MM.1S (cell line): ENCODE measurements at regions not wholly inside any gene's neighbourhood (a gene's known extent, or its start where the extent isn't known, plus 50 kb on each side); places are given as distances from the start of the nearest gene placed in this dataset.

Source experiments
- DNase-seq: peaks from one replicate; pipeline ENCODE4 v3.0.0-alpha.2; 2015
- H2AFZ ChIP-seq: fragments of 300-600 bp; sonication (generic); 2 replicates; pipeline ENCODE4 v1.6.0; 2016; ENCODE audit warnings: antibody characterized with exemption, low read length
- H3F3A ChIP-seq: fragments of 300-600 bp; sonication (generic); 2 replicates; pipeline ENCODE4 v1.6.1; 2016; ENCODE audit warnings: mild to moderate bottlenecking, antibody characterized with exemption, low read length, moderate library complexity, mixed read lengths; ENCODE audit not compliant: insufficient read depth
- H3K27ac ChIP-seq: fragments of 300-600 bp; sonication (generic); 2 replicates; pipeline ENCODE4 v1.5.1; 2016; ENCODE audit warnings: mild to moderate bottlenecking, low read length
- H3K27me3 ChIP-seq: fragments of 300-600 bp; sonication (generic); replicated peaks from 2 replicates; pipeline ENCODE4 v1.6.0; 2016; ENCODE audit warnings: low read length; ENCODE audit not compliant: insufficient read depth
- H3K36me3 ChIP-seq: fragments of 300-600 bp; sonication (generic); replicated peaks from 2 replicates; pipeline ENCODE4 v1.6.1; 2016; ENCODE audit warnings: mild to moderate bottlenecking, low read length, mixed read lengths; ENCODE audit not compliant: insufficient read depth
- H3K4me1 ChIP-seq: fragments of 300-600 bp; sonication (generic); 2 replicates; pipeline ENCODE4 v1.6.1; 2016; ENCODE audit warnings: low read length, mixed read lengths
- H3K4me2 ChIP-seq: fragments of 300-600 bp; sonication (generic); 2 replicates; pipeline ENCODE4 v1.6.0; 2016; ENCODE audit warnings: low read depth, low read length
- H3K4me3 ChIP-seq: fragments of 300-600 bp; sonication (generic); 2 replicates; pipeline ENCODE4 v1.5.1; 2016; ENCODE audit warnings: low read length, mixed read lengths
- H3K79me2 ChIP-seq: fragments of 300-600 bp; sonication (generic); 2 replicates; pipeline ENCODE4 v1.6.1; 2016; ENCODE audit warnings: mixed run types, low read length, mixed read lengths
- H3K9ac ChIP-seq: fragments of 300-600 bp; sonication (generic); 2 replicates; pipeline ENCODE4 v1.6.1; 2016; ENCODE audit warnings: low read length, mixed read lengths
- H3K9me2 ChIP-seq: fragments of 300-600 bp; sonication (generic); replicated peaks from 2 replicates; pipeline ENCODE4 v1.6.1; 2016; ENCODE audit warnings: mild to moderate bottlenecking, low read length, mixed read lengths; ENCODE audit not compliant: insufficient read depth
- H3K9me3 ChIP-seq: fragments of 300-600 bp; sonication (generic); replicated peaks from 2 replicates; pipeline ENCODE4 v1.6.1; 2016; ENCODE audit warnings: mild to moderate bottlenecking, low read length, mixed read lengths; ENCODE audit not compliant: insufficient read depth
- H4K20me1 ChIP-seq: fragments of 300-600 bp; sonication (generic); 2 replicates; pipeline ENCODE4 v1.6.1; 2016; ENCODE audit warnings: mild to moderate bottlenecking, low read length, moderate library complexity, mixed read lengths; ENCODE audit not compliant: insufficient read depth
- CTCF ChIP-seq: fragments of 300-600 bp; sonication (generic); IDR thresholded peaks from 2 replicates; pipeline ENCODE4 v1.5.1; 2016; ENCODE audit warnings: antibody characterized with exemption, low read length, mixed read lengths
- EZH2 ChIP-seq: fragments of 300-600 bp; sonication (generic); optimal IDR thresholded peaks from 2 replicates; pipeline ENCODE3; 2017; ENCODE audit warnings: low read depth, mild to moderate bottlenecking, antibody characterized with exemption, low read length, mixed read lengths
- EZH2phosphoT487 ChIP-seq: fragments of 300-600 bp; sonication (generic); IDR thresholded peaks from 2 replicates; pipeline ENCODE4 v1.6.1; 2018; ENCODE audit warnings: antibody characterized with exemption, low read length

- Histone ChIP-seq H3K4me1 (no peaks in the 10 kb centered on the region), H3K9me3 (no peaks in the 10 kb centered on the region), H3K79me2 (no peaks in the 10 kb centered on the region), H3F3A (no peaks in the 10 kb centered on the region), H3K9ac (no peak overlapping the region), H3K9me2 (no peaks in the 10 kb centered on the region), H4K20me1 (no peaks in the 10 kb centered on the region), H2AFZ (no peak overlapping the region), H3K36me3 (no peaks in the 10 kb centered on the region), H3K4me3 (no peak overlapping the region), H3K27ac (no peak overlapping the region), H3K27me3 (no peaks in the 10 kb centered on the region), H3K4me2 (no peak overlapping the region)
- DNase-seq: no peak
- TF ChIP-seq CTCF: no peak
- TF ChIP-seq EZH2: no peak
- TF ChIP-seq EZH2phosphoT487: no peak
Measured at GRCh38 chr9:118734696-118735095, 634.5 kb downstream of the BRINP1 start.

DNA sequence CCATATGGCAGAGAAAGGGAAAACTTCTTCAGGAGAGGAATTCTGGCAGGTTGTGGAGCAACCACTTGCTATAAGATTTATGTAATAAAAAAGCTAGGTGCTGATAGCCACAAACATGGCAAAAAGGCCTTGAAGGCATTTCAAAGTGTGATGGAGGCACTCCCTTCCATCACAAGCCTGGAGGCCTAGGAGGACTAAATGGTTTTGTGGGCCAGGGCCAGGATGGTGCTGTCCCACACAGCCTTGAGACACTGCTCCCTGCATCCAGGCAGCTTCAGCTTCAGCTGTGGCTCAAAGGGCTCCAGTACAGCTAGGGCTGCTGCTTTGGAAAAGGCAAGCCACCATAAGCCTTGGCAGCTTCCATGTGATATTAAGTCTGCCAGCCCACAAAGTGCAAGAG, 632.8 kb downstream of the BRINP1 start:
- no peak for DNase-seq
- H2AFZ ChIP-seq: no peak overlapping the region
- no peaks in the 10 kb centered on the region for H3K9me2 ChIP-seq
- no peaks in the 10 kb centered on the region for H3K4me1 ChIP-seq
- no peaks in the 10 kb centered on the region for H3K36me3 ChIP-seq
- TF ChIP-seq CTCF (no peak), EZH2phosphoT487 (no peak), EZH2 (no peak)
- no peaks in the 10 kb centered on the region for H3K27me3 ChIP-seq
- no peaks in the 10 kb centered on the region for H3K79me2 ChIP-seq
- no peak overlapping the region for H3K9ac ChIP-seq
- no peaks in the 10 kb centered on the region for H4K20me1 ChIP-seq
- H3K27ac ChIP-seq: no peak overlapping the region
- no peak overlapping the region for H3K4me3 ChIP-seq
- no peaks in the 10 kb centered on the region for H3K9me3 ChIP-seq
- no peak overlapping the region for H3K4me2 ChIP-seq
- no peaks in the 10 kb centered on the region for H3F3A ChIP-seq

GRCh38 chr9:118751077-118751847, 618.0 kb downstream of the BRINP1 start:
- no peak overlapping the region for H3K4me2 ChIP-seq
- no peaks in the 10 kb centered on the region for H3F3A ChIP-seq

More at GRCh38 chr9:118751077-118751847, 618.0 kb downstream of the BRINP1 start:
- H2AFZ ChIP-seq: no peak overlapping the region
- no peaks in the 10 kb centered on the region for H3K9me3 ChIP-seq
- H3K27me3 ChIP-seq: no peaks in the 10 kb centered on the region
- no peak overlapping the region for H3K4me3 ChIP-seq
- no peaks in the 10 kb centered on the region for H4K20me1 ChIP-seq
- no peaks in the 10 kb centered on the region for H3K79me2 ChIP-seq
- DNase-seq: no peak
- H3K36me3 ChIP-seq: no peaks in the 10 kb centered on the region
- H3K4me1 ChIP-seq: no peaks in the 10 kb centered on the region
- no peak overlapping the region for H3K9ac ChIP-seq
- TF ChIP-seq EZH2 (no peak), EZH2phosphoT487 (no peak), CTCF (no peak)
- H3K27ac ChIP-seq: no peak overlapping the region
- H3K9me2 ChIP-seq: no peaks in the 10 kb centered on the region
